ENCODE measurements at regions not wholly inside any gene's neighbourhood (a gene's known extent, or its start where the extent isn't known, plus 50 kb on each side); places are given as distances from the start of the nearest gene placed in this dataset.

- TF ChIP-seq, protein P1, sequence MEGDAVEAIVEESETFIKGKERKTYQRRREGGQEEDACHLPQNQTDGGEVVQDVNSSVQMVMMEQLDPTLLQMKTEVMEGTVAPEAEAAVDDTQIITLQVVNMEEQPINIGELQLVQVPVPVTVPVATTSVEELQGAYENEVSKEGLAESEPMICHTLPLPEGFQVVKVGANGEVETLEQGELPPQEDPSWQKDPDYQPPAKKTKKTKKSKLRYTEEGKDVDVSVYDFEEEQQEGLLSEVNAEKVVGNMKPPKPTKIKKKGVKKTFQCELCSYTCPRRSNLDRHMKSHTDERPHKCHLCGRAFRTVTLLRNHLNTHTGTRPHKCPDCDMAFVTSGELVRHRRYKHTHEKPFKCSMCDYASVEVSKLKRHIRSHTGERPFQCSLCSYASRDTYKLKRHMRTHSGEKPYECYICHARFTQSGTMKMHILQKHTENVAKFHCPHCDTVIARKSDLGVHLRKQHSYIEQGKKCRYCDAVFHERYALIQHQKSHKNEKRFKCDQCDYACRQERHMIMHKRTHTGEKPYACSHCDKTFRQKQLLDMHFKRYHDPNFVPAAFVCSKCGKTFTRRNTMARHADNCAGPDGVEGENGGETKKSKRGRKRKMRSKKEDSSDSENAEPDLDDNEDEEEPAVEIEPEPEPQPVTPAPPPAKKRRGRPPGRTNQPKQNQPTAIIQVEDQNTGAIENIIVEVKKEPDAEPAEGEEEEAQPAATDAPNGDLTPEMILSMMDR (IDR thresholded peaks at IDR 0.05; ENCODE audit: control insufficient read depth, insufficient read depth, low read depth, low read length, missing control alignments), result no peak
- no peak for DNase-seq (ENCODE audit: low read depth)
Observed at GRCh38 chr3:99211309-99211708, 309.8 kb upstream of the DCBLD2 start.

GRCh38 chr3:99199021-99199420 is 297.5 kb upstream of the DCBLD2 start:
- no peak for DNase-seq (ENCODE audit: low read depth)
- TF ChIP-seq, protein P1 (IDR thresholded peaks at IDR 0.05; ENCODE audit: control insufficient read depth, insufficient read depth, low read depth, low read length, missing control alignments), result no peak
- H3K4me3 ChIP-seq (ENCODE audit: control insufficient read depth, low read depth, low read length), result no peak overlapping the region

More at GRCh38 chr3:99211309-99211708, 309.8 kb upstream of the DCBLD2 start:
- no peak overlapping the region for H3K4me3 ChIP-seq (ENCODE audit: control insufficient read depth, low read depth, low read length)

DNA sequence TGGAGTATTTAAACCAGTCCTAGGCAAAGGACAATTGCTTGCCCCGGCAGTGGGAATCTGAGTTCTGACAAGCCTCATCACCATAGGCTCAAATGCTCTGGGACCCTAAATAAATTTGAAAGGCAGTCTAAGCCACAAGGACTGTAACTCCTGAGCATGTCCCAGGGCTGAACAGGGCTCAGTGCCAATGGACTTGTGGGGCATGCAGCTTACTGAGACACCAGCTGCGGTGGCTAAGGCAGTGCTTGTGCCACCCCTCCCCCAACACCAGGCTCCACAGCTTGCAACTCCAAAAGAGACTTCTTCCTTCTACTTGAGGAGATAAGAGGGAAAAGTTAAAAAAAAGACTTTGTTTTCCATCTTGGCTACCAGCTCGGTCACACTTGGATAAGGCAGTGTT is 289.7 kb upstream of the DCBLD2 start:
- no peak for DNase-seq (ENCODE audit: low read depth)
- TF ChIP-seq, protein P1 (IDR thresholded peaks at IDR 0.05; ENCODE audit: control insufficient read depth, insufficient read depth, low read depth, low read length, missing control alignments), result no peak
- H3K4me3 ChIP-seq (ENCODE audit: control insufficient read depth, low read depth, low read length), result no peak overlapping the region

- TF ChIP-seq, protein P1 (IDR thresholded peaks at IDR 0.05; ENCODE audit: control insufficient read depth, insufficient read depth, low read depth, low read length, missing control alignments), result no peak
Observed at GRCh38 chr3:99188936-99189335, 287.4 kb upstream of the DCBLD2 start.

GRCh38 chr3:99186016-99186415 is 284.5 kb upstream of the DCBLD2 start:
- DNase-seq (ENCODE audit: low read depth), result no peak
- TF ChIP-seq, protein P1 (IDR thresholded peaks at IDR 0.05; ENCODE audit: control insufficient read depth, insufficient read depth, low read depth, low read length, missing control alignments), result no peak
- H3K4me3 ChIP-seq (ENCODE audit: control insufficient read depth, low read depth, low read length), result no peak overlapping the region

More at GRCh38 chr3:99188936-99189335, 287.4 kb upstream of the DCBLD2 start:
- no peak overlapping the region for H3K4me3 ChIP-seq (ENCODE audit: control insufficient read depth, low read depth, low read length)
- no peak for DNase-seq (ENCODE audit: low read depth)

DNA sequence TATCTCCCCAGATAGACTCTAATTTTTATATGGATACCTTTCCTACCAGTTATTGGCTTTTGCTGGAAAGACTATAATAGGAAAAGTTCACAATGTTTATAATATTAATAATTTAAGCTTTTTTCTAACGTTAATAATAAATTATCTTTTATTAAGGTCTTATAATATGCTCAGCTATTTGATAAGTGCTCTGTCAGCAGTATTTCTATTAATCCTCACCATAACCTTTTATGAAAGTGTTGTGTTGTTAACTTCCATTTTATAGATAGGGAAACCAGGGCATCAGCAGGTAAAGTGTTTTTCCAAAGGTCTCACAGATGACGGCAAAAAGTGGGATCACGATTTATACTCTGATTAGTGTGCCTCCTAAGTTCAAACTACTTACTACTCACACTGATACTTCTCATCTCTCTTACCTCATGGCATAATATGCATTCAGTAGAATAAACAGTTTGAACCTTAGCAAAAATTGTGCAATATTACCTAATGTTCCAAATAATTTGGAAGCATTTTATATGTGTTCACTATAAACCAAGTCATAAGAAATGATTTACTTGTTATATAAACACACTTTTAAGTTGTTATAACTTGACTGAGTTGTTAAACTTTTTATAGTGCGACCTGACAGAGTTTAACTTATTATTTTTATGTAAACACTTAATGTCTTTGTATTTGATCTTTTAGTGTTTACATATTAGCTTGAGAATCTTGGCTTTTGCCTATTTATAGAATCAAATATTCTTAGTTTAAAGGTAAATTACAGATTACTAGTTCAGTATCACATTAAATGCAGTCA is 274.9 kb upstream of the DCBLD2 start:
- TF ChIP-seq, protein P1 (IDR thresholded peaks at IDR 0.05; ENCODE audit: control insufficient read depth, insufficient read depth, low read depth, low read length, missing control alignments), result no peak
- peak; percentile 1 for DNase-seq (ENCODE audit: low read depth)
- H3K4me3 ChIP-seq (ENCODE audit: control insufficient read depth, low read depth, low read length), result no peak overlapping the region

Data from AG09309 (cell line).